ENCODE measurements at regions not wholly inside any gene's neighbourhood (a gene's known extent, or its start where the extent isn't known, plus 50 kb on each side); places are given as distances from the start of the nearest gene placed in this dataset.
A peak's percentile ranks its signal among the peaks of the same experiment; 100 is the strongest.

- ChIA-PET CTCF (no interaction called here), POLR2A (no interaction called here)
- TF ChIP-seq JUN (IDR thresholded peaks at IDR 0.05) (no peak), RARB (CRISPR knock-in tag; IDR thresholded peaks at IDR 0.05) (no peak), CBX8 (IDR thresholded peaks at IDR 0.05) (no peak), HOXB5 (CRISPR knock-in tag; IDR thresholded peaks at IDR 0.05) (no peak), NR3C1 (IDR thresholded peaks at IDR 0.05) (no peak), MAZ (IDR thresholded peaks at IDR 0.05; ENCODE audit: borderline replicate concordance, low read depth, low read length) (no peak), CHD4 (IDR thresholded peaks at IDR 0.05; ENCODE audit: borderline replicate concordance) (no peak), NPAS2 (CRISPR knock-in tag; IDR thresholded peaks at IDR 0.05; ENCODE audit: borderline replicate concordance) (no peak)
- Histone ChIP-seq H3K4me3 (no peak overlapping the region), H3K4me1 (peaks cover 14% of the 10 kb centered on the region; the same call in 2 of the 3 replicates), H3K4me2 (no peak overlapping the region), H3K9me3 (no peaks in the 10 kb centered on the region), H3K27ac (no peak overlapping the region)
- FAIRE-seq (peak; percentile 23), ATAC-seq (no peak), DNase-seq (ENCODE audit: low read depth in 1 of 2, low spot score in 1 of 2) (no peak)
Measured at GRCh38 chr5:44001236-44001635, 388.0 kb downstream of the FGF10 start.

- POLR2A ChIA-PET, result no interaction called here
- TF ChIP-seq CEBPB (IDR thresholded peaks at IDR 0.05) (peak in 1 of 2 experiments; percentile 44; a peak in 1 of 4 replicates), ELK1 (IDR thresholded peaks at IDR 0.05; ENCODE audit: low read depth, low read length) (no peak)
- ATAC-seq, result peak in 1 of 2 experiments; percentile 48; a peak in 1 of 6 replicates
- CTCF ChIA-PET, result interaction anchor here (0.9 kb wide), 1 partner anchor 11 kb away, joined by 3 read pairs; no protein-coding TSS in a partner anchor
- no peaks in the 10 kb centered on the region for H3K9me3 ChIP-seq
- 0 out of 3 replicates have a peak overlapping the region, but pooled peaks have one; percentile 7 for H3K4me2 ChIP-seq
- WGBS (ENCODE audit: missing lambda C conversion rate), result 12% methylated on average over 5 of the region's 5 CpGs
- peaks cover 7% of the 10 kb centered on the region; the same call in 2 of the 3 replicates for H3K4me1 ChIP-seq
- H3K4me3 ChIP-seq, result no peak overlapping the region
- no peak overlapping the region for H3K27ac ChIP-seq
- FAIRE-seq, result peak; percentile 59
- peak in 1 of 2 experiments; percentile 4 for DNase-seq (ENCODE audit: low read depth in 1 of 2, low spot score in 1 of 2)
Measured at GRCh38 chr5:43997647-43998272, 391.5 kb downstream of the FGF10 start.

GRCh38 chr5:43996221-43996620, 393.0 kb downstream of the FGF10 start:
- ChIA-PET CTCF (no interaction called here), POLR2A (no interaction called here)
- H3K4me2 ChIP-seq, result no peak overlapping the region
- TF ChIP-seq ZSCAN20 (CRISPR knock-in tag; IDR thresholded peaks at IDR 0.05) (no peak), E2F6 (IDR thresholded peaks at IDR 0.05; ENCODE audit: borderline replicate concordance, low read depth) (no peak), SMC3 (IDR thresholded peaks at IDR 0.05) (no peak), NPAS2 (CRISPR knock-in tag; IDR thresholded peaks at IDR 0.05; ENCODE audit: borderline replicate concordance) (no peak), NFE2L2 (conservative IDR thresholded peaks at IDR 0.05; ENCODE audit: low read length) (no peak), HMGXB4 (CRISPR knock-in tag; IDR thresholded peaks at IDR 0.05; ENCODE audit: borderline replicate concordance) (no peak), TP53 (CRISPR knock-in tag; IDR thresholded peaks at IDR 0.05) (no peak), BHLHE40 (IDR thresholded peaks at IDR 0.05; ENCODE audit: low read depth, low read length) (no peak), ELK1 (IDR thresholded peaks at IDR 0.05; ENCODE audit: low read depth, low read length) (no peak), KDM5A (IDR thresholded peaks at IDR 0.05) (no peak), CHD4 (IDR thresholded peaks at IDR 0.05; ENCODE audit: borderline replicate concordance) (no peak), HOXB5 (CRISPR knock-in tag; IDR thresholded peaks at IDR 0.05) (no peak), TFCP2L1 (CRISPR knock-in tag; IDR thresholded peaks at IDR 0.05) (no peak), RARB (CRISPR knock-in tag; IDR thresholded peaks at IDR 0.05) (no peak), POLR2AphosphoS2 (conservative IDR thresholded peaks at IDR 0.05; ENCODE audit: low read length) (no peak), ZNF302 (CRISPR knock-in tag; IDR thresholded peaks at IDR 0.05) (no peak), JUNB (IDR thresholded peaks at IDR 0.05) (no peak), HEYL (CRISPR knock-in tag; IDR thresholded peaks at IDR 0.05) (no peak)
- WGBS (ENCODE audit: missing lambda C conversion rate), result 14% methylated on average over 2 of the region's 2 CpGs
- H3K4me3 ChIP-seq, result no peak overlapping the region
- no peak for FAIRE-seq
- no peak for DNase-seq (ENCODE audit: low read depth in 1 of 2, low spot score in 1 of 2)
- no peaks in the 10 kb centered on the region for H3K4me1 ChIP-seq
- no peaks in the 10 kb centered on the region for H3K9me3 ChIP-seq
- no peak for ATAC-seq
- H3K27ac ChIP-seq, result no peak overlapping the region
